Right lobe of liver (tissue), 4 donors: ENCODE measurements at regions not wholly inside any gene's neighbourhood (a gene's known extent, or its start where the extent isn't known, plus 50 kb on each side); places are given as distances from the start of the nearest gene placed in this dataset.

Source experiments
- POLR2A ChIP-seq: fragments of 450-650 bp; IDR thresholded peaks from one replicate; pipeline ENCODE4 v1.6.1; 2017; ENCODE audit warnings: antibody characterized with exemption, mild to moderate bottlenecking
- TF ChIP-seq, protein P1 (sequence below), 4 donors: fragments of 200-600 bp in 3 of 4; fragments of 450-650 bp in 1 of 4; IDR thresholded peaks; one replicate each; pipeline versions ENCODE4 v1.5.1 to v1.8.0; 2016 to 2022; ENCODE audit warnings: antibody characterized with exemption in 4 of 4, mild to moderate bottlenecking in 2 of 4
- donor health status: DM: no; HTN: no; CAD: no.
- donor health status: DM: no; HTN: no; CAD: no.
- donor health status: DM: no; HTN: yes; CAD: no.

DNA sequence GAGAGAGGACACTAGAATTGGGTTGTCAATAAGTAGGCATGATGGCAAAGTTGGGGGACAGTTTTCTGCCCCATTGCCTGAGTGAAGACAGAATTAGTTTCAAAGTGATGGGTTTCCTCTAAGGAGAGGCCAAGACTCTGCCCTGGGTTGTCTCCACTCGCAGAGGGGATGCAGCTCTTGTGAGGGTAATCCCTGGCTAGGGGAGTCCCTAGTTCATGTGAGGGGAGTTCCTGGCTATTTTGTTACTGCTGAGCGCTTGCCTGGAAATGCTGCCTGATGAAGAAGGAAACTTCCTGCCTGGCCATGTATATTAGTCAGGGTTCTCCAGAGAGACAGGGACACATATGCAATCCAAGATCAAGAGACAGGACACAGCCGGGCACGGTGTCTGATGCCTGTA, 501.5 kb downstream of the BCL11A start:
- TF ChIP-seq, protein P1, sequence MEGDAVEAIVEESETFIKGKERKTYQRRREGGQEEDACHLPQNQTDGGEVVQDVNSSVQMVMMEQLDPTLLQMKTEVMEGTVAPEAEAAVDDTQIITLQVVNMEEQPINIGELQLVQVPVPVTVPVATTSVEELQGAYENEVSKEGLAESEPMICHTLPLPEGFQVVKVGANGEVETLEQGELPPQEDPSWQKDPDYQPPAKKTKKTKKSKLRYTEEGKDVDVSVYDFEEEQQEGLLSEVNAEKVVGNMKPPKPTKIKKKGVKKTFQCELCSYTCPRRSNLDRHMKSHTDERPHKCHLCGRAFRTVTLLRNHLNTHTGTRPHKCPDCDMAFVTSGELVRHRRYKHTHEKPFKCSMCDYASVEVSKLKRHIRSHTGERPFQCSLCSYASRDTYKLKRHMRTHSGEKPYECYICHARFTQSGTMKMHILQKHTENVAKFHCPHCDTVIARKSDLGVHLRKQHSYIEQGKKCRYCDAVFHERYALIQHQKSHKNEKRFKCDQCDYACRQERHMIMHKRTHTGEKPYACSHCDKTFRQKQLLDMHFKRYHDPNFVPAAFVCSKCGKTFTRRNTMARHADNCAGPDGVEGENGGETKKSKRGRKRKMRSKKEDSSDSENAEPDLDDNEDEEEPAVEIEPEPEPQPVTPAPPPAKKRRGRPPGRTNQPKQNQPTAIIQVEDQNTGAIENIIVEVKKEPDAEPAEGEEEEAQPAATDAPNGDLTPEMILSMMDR (IDR thresholded peaks at IDR 0.05) = no peak
- no peak for TF ChIP-seq POLR2A
